ENCODE measurements at regions not wholly inside any gene's neighbourhood (a gene's known extent, or its start where the extent isn't known, plus 50 kb on each side); places are given as distances from the start of the nearest gene placed in this dataset.

DNA sequence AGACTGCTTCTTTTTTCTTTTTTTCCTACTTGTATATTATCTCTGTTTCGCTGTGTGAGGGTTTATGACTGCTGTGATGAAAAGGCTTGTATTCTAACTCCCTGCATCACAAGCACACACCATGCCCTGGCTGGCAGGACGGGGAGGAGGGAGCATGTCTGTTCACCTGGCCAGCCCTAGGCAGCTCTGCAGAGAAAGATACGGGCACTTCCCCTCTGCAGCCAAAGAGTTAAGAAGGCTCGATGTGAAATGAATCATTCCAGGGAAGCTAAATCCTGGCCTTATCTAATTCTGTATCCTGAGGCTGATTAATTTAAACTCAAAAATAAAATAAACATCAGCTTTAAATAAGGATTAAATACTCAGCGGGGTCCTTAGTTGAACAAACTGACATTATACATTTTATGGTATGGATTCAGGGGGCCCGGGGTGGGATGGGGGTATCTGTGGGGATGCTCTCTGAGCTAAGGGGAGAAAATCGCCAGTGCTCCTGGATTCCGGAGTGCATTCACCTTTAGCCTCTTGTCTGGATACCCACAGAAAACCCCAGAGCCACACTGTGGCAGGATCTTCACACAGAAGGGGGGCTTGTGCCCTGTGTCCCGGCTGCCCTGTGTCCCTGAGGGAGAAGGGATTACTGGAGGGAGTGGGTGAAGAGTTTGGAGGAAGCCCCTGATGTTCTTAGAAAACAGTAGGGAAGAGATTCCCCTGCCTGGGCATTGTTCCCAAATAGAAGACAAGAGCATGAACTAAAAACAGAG lies 321.5 kb downstream of the NPHP4 start:
- Mint-ChIP-seq H3K27me3 (peaks cover 8% of the 10 kb centered on the region), H3K4me3 (no peak overlapping the region), H3K4me1 (no peaks in the 10 kb centered on the region), H3K27ac (no peak overlapping the region), H3K9me3 (ENCODE audit: insufficient read depth) (peaks cover 10% of the 10 kb centered on the region)
- H3K9ac ChIP-seq (ENCODE audit: low read length): no peak overlapping the region
- H2AFZ ChIP-seq (ENCODE audit: insufficient read depth, low read depth, low read length, poor library complexity, severe bottlenecking): no peak overlapping the region
- ChIA-PET POLR2A (no interaction called here), CTCF (no interaction called here)
- H3K36me3 ChIP-seq (replicated peaks in 1 of 2; ENCODE audit: control extremely low read depth in 1 of 2, control insufficient read depth in 1 of 2, extremely low read depth in 1 of 2, insufficient read depth in 2 of 2, low read length in 1 of 2): no peaks in the 10 kb centered on the region
- H3K4me2 ChIP-seq (replicated peaks; ENCODE audit: low read depth, low read length, poor library complexity, severe bottlenecking): no peak overlapping the region
- WGBS (ENCODE audit: insufficient coverage): 47% methylated on average over 6 of the region's 9 CpGs
- H3K27me3 ChIP-seq (replicated peaks in 1 of 4; ENCODE audit: control extremely low read depth in 1 of 4, control insufficient read depth in 3 of 4, insufficient read depth in 4 of 4, low read length in 3 of 4): no peaks in the 10 kb centered on the region
- no peak overlapping the region for H3K4me3 ChIP-seq (ENCODE audit: control extremely low read depth in 1 of 5, extremely low read depth in 1 of 5, insufficient read depth in 1 of 5, low read depth in 2 of 5, low read length in 4 of 5)
- no peaks in the 10 kb centered on the region for H3K79me2 ChIP-seq (ENCODE audit: control insufficient read depth, insufficient read depth, low read length)
- H4K20me1 ChIP-seq (ENCODE audit: control insufficient read depth, insufficient read depth, low read length, poor library complexity, severe bottlenecking): no peaks in the 10 kb centered on the region
- no peak for TF ChIP-seq CTCF (IDR thresholded peaks at IDR 0.05)
- peaks cover 0 to 7% (median 0%) of the 10 kb centered on the region in 3 donors for H3K9me3 ChIP-seq (ENCODE audit: control extremely low read depth in 1 of 3, control insufficient read depth in 2 of 3, insufficient read depth in 1 of 3, low read length in 2 of 3)
- no peaks in the 10 kb centered on the region for H3K4me1 ChIP-seq (ENCODE audit: control insufficient read depth in 2 of 2, insufficient read depth in 2 of 2, low read length in 2 of 2)
- H3K27ac ChIP-seq (ENCODE audit: low read length in 2 of 2): no peak overlapping the region
- ATAC-seq (ENCODE audit: low read depth): no peak
- no peak for DNase-seq
- intact Hi-C loops (cut with micrococcal nuclease): no loop called here

GRCh38 chr1:5667513-5668325 lies 324.5 kb downstream of the NPHP4 start:
- Histone ChIP-seq H2AFZ (ENCODE audit: insufficient read depth, low read depth, low read length, poor library complexity, severe bottlenecking) (no peak overlapping the region), H3K4me3 (ENCODE audit: control extremely low read depth in 1 of 5, extremely low read depth in 1 of 5, insufficient read depth in 1 of 5, low read depth in 2 of 5, low read length in 4 of 5) (no peak overlapping the region), H3K79me2 (ENCODE audit: control insufficient read depth, insufficient read depth, low read length) (no peaks in the 10 kb centered on the region), H3K9me3 (ENCODE audit: control extremely low read depth in 1 of 3, control insufficient read depth in 2 of 3, insufficient read depth in 1 of 3, low read length in 2 of 3) (peaks cover 0 to 3% (median 0%) of the 10 kb centered on the region in 3 donors), H4K20me1 (ENCODE audit: control insufficient read depth, insufficient read depth, low read length, poor library complexity, severe bottlenecking) (no peaks in the 10 kb centered on the region), H3K27me3 (replicated peaks in 1 of 4; ENCODE audit: control extremely low read depth in 1 of 4, control insufficient read depth in 3 of 4, insufficient read depth in 4 of 4, low read length in 3 of 4) (no peaks in the 10 kb centered on the region), H3K4me2 (replicated peaks; ENCODE audit: low read depth, low read length, poor library complexity, severe bottlenecking) (no peak overlapping the region), H3K4me1 (ENCODE audit: control insufficient read depth in 2 of 2, insufficient read depth in 2 of 2, low read length in 2 of 2) (no peaks in the 10 kb centered on the region), H3K36me3 (replicated peaks in 1 of 2; ENCODE audit: control extremely low read depth in 1 of 2, control insufficient read depth in 1 of 2, extremely low read depth in 1 of 2, insufficient read depth in 2 of 2, low read length in 1 of 2) (no peaks in the 10 kb centered on the region), H3K9ac (ENCODE audit: low read length) (no peak overlapping the region), H3K27ac (ENCODE audit: low read length in 2 of 2) (no peak overlapping the region)
- ATAC-seq (ENCODE audit: low read depth): no peak
- Mint-ChIP-seq H3K4me3 (no peak overlapping the region), H3K4me1 (no peaks in the 10 kb centered on the region), H3K9me3 (ENCODE audit: insufficient read depth) (peaks cover 3% of the 10 kb centered on the region), H3K27ac (no peak overlapping the region), H3K27me3 (peaks cover 8% of the 10 kb centered on the region)
- TF ChIP-seq EZH2 (IDR thresholded peaks at IDR 0.05; ENCODE audit: borderline replicate concordance, insufficient read depth, low read depth, low read length, poor library complexity, severe bottlenecking) (no peak), CTCF (IDR thresholded peaks at IDR 0.05) (no peak)
- ChIA-PET POLR2A (no interaction called here), CTCF (no interaction called here)
- 76% methylated on average over 29 of the region's 34 CpGs for WGBS (ENCODE audit: insufficient coverage)
- intact Hi-C loops (cut with micrococcal nuclease): no loop called here
- no peak for DNase-seq
